ENCODE measurements at regions not wholly inside any gene's neighbourhood (a gene's known extent, or its start where the extent isn't known, plus 50 kb on each side); places are given as distances from the start of the nearest gene placed in this dataset.
"Not testable (repeated sequence)": the region's sequence is repeated elsewhere in the genome, so short reads cannot be mapped to it uniquely, and the experiment has no call there.

DNA sequence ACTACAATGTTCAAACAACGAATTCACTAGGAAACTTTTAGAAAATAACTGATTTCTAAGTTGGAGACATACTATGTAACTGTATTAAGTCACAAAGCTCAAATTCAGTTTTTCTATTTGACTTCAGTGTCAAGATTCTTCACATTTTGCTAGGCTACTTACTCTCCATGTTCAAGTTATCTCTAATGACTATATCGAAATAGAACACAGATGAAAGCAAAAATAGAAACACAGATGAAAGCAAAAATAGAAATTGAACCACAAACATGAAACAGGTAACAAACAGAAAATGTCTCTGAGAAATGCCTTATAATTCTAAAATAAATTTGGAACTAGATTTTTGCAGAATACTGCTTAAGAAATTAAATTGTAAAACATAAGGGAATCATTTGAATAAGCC is 113.5 kb downstream of the SPDYE17 start:
- TF ChIP-seq, protein P1, sequence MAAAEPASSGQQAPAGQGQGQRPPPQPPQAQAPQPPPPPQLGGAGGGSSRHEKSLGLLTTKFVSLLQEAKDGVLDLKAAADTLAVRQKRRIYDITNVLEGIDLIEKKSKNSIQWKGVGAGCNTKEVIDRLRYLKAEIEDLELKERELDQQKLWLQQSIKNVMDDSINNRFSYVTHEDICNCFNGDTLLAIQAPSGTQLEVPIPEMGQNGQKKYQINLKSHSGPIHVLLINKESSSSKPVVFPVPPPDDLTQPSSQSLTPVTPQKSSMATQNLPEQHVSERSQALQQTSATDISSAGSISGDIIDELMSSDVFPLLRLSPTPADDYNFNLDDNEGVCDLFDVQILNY (CRISPR knock-in tag; IDR thresholded peaks at IDR 0.05): not testable (repeated sequence)
- TF ChIP-seq SP1 (CRISPR knock-in tag; conservative IDR thresholded peaks at IDR 0.05): not testable (repeated sequence)
- TF ChIP-seq, protein P2, sequence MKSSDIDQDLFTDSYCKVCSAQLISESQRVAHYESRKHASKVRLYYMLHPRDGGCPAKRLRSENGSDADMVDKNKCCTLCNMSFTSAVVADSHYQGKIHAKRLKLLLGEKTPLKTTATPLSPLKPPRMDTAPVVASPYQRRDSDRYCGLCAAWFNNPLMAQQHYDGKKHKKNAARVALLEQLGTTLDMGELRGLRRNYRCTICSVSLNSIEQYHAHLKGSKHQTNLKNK (CRISPR knock-in tag; IDR thresholded peaks at IDR 0.05): not testable (repeated sequence)
- TF ChIP-seq, protein P3, sequence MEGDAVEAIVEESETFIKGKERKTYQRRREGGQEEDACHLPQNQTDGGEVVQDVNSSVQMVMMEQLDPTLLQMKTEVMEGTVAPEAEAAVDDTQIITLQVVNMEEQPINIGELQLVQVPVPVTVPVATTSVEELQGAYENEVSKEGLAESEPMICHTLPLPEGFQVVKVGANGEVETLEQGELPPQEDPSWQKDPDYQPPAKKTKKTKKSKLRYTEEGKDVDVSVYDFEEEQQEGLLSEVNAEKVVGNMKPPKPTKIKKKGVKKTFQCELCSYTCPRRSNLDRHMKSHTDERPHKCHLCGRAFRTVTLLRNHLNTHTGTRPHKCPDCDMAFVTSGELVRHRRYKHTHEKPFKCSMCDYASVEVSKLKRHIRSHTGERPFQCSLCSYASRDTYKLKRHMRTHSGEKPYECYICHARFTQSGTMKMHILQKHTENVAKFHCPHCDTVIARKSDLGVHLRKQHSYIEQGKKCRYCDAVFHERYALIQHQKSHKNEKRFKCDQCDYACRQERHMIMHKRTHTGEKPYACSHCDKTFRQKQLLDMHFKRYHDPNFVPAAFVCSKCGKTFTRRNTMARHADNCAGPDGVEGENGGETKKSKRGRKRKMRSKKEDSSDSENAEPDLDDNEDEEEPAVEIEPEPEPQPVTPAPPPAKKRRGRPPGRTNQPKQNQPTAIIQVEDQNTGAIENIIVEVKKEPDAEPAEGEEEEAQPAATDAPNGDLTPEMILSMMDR (IDR thresholded peaks at IDR 0.05): not testable (repeated sequence)

All from WTC11 (cell line).